Fibroblast of skin of right quadriceps (primary cell): ENCODE measurements at regions not wholly inside any gene's neighbourhood (a gene's known extent, or its start where the extent isn't known, plus 50 kb on each side); places are given as distances from the start of the nearest gene placed in this dataset.
"Not testable (repeated sequence)": the region's sequence is repeated elsewhere in the genome, so short reads cannot be mapped to it uniquely, and the experiment has no call there.

Source experiments
- DNase-seq: peaks from one replicate; pipeline ENCODE4 v3.0.0-alpha.2; 2013

- no peak for DNase-seq
Observed at GRCh38 chr16:63174801-63175200, 1138.6 kb upstream of the CDH8 start.

GRCh38 chr16:63171545-63171944 lies 1135.3 kb upstream of the CDH8 start:
- DNase-seq = no peak

- DNase-seq = no peak
Observed at GRCh38 chr16:63169100-63169499, 1132.9 kb upstream of the CDH8 start.

DNA sequence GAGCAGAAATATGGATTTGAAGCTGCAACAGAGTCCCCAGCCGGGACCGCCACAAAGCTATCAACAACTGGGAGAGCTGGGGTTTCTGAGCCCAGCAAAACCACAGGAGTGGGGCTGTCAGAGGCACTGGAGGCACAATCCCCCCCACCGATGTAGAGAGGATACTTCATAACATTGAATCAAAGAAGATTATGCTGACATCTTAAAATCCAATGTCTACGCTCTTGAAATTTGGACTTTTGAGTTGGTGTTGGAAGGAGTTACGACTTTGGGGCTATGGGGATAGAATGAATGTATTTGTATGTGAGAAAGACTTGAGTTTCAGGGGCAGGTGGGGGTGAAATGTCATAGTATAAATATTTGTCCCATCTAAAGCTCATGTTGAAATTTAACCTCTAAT lies 1121.6 kb upstream of the CDH8 start:
- DNase-seq = no peak

DNA sequence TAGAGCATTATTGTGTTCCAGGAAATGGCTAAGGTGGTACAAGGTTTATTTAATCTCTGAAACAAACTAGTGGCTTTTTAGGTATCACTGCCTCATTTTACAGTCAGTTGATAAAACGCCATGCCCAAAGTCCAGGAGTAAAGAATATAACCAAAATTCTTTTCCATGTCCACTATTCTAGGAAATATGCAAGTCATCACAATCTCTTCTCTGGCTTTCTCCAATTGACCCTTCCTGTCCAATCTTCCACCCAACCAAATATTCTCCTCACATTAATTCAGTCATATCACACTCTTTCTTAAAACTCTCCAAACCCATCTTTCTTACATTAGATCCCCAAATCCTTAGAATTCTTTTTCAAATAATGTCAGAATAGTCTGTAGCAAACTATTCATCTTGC lies 1110.0 kb upstream of the CDH8 start:
- DNase-seq = no peak

GRCh38 chr16:63145411-63145810 lies 1109.2 kb upstream of the CDH8 start:
- DNase-seq = no peak

GRCh38 chr16:63135069-63135468 lies 1098.8 kb upstream of the CDH8 start:
- no peak for DNase-seq

DNA sequence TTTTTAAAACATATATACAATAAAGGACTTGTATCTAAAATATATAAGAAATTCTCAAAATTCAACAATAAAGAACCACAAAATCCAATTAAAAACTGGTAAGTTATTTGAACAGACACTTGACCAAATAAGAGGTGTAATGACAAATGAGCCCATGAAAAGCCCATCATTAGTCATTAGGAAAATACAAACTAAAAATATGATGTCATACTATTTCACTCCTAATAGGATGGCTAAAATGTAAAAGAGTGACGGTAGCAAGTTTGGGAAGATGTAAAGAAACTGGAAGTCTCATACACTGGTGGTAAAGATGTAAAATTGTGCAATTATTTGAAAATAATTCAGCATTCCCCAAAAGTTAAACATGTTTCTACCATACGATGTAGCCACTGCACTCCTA lies 1095.3 kb upstream of the CDH8 start:
- DNase-seq = no peak

DNA sequence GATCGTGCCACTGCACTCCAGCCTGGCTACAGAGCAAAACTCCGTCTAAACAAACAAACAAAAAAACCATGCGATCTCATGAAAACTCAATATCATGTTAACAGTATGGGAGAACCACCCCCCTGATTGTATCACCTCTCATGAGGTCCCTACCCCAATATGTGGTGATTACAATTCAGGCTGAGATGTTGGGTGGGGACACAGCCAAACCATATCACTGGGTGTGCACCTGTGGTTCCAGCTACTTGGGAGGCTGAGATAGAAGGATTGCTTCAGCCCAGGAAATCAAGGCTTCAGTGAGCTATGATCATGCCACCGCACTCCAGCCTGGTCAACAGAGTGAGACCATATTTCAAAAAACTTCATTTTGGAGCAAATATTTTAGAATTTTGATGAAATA lies 1094.7 kb upstream of the CDH8 start:
- DNase-seq = no peak

GRCh38 chr16:63129411-63130125 lies 1093.3 kb upstream of the CDH8 start:
- DNase-seq = no peak

DNA sequence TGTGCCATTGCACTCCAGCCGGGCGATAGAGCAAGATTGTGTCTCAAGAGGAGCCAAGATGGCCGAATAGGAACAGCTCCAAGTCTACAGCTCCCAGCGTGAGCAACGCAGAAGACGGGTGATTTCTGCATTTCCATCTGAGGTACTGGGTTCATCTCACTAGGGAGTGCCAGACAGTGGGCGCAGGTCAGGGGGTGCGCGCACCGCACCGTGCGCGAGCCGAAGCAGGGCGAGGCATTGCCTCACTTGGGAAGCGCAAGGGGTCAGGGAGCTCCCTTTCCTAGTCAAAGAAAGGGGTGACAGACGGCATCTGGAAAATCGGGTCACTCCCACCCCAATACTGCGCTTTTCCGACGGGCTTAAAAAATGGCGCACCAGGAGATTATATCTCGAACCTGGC lies 1083.7 kb upstream of the CDH8 start:
- not testable (repeated sequence) for DNase-seq

DNA sequence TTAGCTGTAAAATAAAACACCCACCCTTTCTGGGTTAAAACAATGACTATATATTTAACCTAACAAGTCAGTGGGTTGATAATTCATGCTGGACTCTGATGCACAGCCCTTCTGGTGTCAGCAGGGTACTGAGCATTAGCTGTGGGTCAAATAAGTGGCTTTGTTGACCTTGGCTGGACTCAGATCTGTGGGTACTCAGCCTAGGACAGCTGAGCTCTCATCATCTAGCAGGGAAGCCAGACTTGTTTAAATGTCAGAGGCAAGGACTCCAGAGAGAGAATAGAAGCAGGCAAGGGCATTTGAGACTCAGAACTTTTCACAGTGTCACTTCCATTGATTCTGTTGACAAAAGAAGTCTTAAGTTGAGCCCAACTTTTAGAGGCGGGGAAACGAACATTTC lies 1063.8 kb upstream of the CDH8 start:
- DNase-seq = no peak

DNA sequence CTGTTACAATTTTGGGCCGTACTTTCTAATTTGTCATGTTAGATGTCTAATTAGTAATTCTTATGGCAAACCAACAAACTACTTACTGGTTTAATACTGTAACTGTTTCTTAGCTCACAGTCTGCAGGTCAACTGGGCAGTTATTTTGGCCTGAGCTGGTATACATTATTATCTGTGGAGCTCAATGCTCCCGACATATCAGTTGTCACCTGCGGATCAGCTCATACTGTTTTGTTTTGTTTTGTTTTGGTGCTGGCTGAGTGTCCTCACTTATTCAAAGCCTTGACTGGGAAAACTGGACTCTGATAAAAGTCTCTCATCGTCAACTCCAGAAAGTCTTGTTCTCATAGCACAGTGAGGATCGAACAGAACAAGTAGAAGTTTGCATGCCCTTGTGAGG lies 1060.6 kb upstream of the CDH8 start:
- DNase-seq = no peak

GRCh38 chr16:63092736-63093135 lies 1056.5 kb upstream of the CDH8 start:
- no peak for DNase-seq

GRCh38 chr16:63082101-63082500 lies 1045.9 kb upstream of the CDH8 start:
- DNase-seq = no peak

- no peak for DNase-seq
Observed at GRCh38 chr16:63080746-63081145, 1044.5 kb upstream of the CDH8 start.

GRCh38 chr16:63069047-63069446 lies 1032.8 kb upstream of the CDH8 start:
- DNase-seq = no peak

DNA sequence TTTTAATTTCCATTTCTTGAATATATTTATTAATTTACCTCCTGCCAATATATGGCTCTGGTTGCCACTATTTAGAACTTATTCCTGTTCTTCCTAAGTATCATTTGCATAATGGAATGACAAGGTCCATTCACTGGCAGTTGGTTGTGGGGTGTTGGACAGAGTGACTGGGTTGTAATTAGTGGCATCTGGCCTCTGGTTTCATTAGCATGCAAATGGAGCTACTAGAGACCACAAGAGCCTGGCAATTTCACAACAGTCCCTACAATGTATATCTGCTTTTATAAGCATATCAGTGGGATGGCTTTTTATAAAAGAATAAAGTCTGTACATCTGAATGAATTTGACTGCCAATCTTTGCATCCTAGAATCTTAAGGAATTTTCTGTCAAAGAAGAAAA lies 1030.9 kb upstream of the CDH8 start:
- DNase-seq = no peak

DNA sequence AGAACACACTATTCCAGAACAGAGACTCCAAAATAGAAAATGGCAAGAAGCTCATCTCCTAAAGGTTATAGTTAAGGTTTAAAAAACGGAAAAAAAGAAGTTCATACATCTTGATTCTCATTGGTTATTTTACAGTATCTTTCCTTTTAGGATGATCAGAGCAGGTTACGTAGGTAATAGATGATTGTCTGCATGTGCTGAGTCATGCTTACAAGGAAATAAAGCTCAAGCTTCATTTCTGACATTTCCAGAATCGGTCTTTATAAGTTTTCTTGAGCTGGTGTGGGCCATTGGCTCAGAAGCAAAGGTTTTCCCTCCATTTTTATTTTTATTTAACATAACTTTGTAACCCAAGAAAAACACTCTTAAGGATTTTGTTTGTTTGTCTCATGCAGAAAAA lies 1030.3 kb upstream of the CDH8 start:
- DNase-seq = no peak

- no peak for DNase-seq
Observed at GRCh38 chr16:63061319-63061718, 1025.1 kb upstream of the CDH8 start.

GRCh38 chr16:63059676-63060075 lies 1023.4 kb upstream of the CDH8 start:
- DNase-seq = no peak

GRCh38 chr16:63057341-63057740 lies 1021.1 kb upstream of the CDH8 start:
- no peak for DNase-seq

- no peak for DNase-seq
Observed at GRCh38 chr16:63050391-63050790, 1014.2 kb upstream of the CDH8 start.

- DNase-seq = no peak
Observed at GRCh38 chr16:63038397-63039106, 1002.3 kb upstream of the CDH8 start.
